ENCODE measurements at regions not wholly inside any gene's neighbourhood (a gene's known extent, or its start where the extent isn't known, plus 50 kb on each side); places are given as distances from the start of the nearest gene placed in this dataset.
A peak's percentile ranks its signal among the peaks of the same experiment; 100 is the strongest.

DNA sequence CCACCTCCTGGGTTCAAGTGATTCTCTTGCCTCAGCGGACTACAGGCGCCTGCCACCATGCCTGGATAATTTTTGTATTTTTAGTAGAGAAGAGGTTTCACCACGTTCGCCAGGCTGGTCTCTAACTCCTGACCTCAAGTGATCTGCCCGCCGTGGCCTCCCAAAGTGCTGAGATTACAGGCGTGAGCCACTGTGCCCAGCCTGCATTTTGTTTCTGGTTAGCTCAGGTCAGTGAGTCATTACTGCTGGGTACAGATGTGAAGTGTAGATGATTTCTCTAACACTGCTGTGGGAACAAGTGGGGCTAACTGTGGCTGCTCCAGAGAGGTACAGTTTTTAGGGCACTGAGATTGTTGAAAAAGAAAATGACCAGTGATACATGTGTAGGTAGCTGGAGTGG is 188.6 kb downstream of the PRL start:
- ATAC-seq: no peak
- TF ChIP-seq CSDC2 (CRISPR knock-in tag; IDR thresholded peaks at IDR 0.05) (no peak), PPARA (CRISPR knock-in tag; IDR thresholded peaks at IDR 0.05; ENCODE audit: borderline replicate concordance) (no peak), GLIS3 (CRISPR knock-in tag; IDR thresholded peaks at IDR 0.05) (no peak), ZFP30 (CRISPR knock-in tag; IDR thresholded peaks at IDR 0.05) (no peak)

- no peak for ATAC-seq
Observed at GRCh38 chr6:22110061-22110460, 186.8 kb downstream of the PRL start.

GRCh38 chr6:22112461-22112860 is 184.4 kb downstream of the PRL start:
- ATAC-seq: no peak

More at GRCh38 chr6:22110061-22110460, 186.8 kb downstream of the PRL start:
- TF ChIP-seq ESRRG (CRISPR knock-in tag; IDR thresholded peaks at IDR 0.05) (no peak), TCF4 (CRISPR knock-in tag; IDR thresholded peaks at IDR 0.05; ENCODE audit: borderline replicate concordance) (no peak), ZNF70 (CRISPR knock-in tag; IDR thresholded peaks at IDR 0.05) (no peak), SNAI2 (CRISPR knock-in tag; IDR thresholded peaks at IDR 0.05) (no peak), BACH2 (CRISPR knock-in tag; IDR thresholded peaks at IDR 0.05; ENCODE audit: borderline replicate concordance) (no peak), GLIS3 (CRISPR knock-in tag; IDR thresholded peaks at IDR 0.05) (no peak), ISL1 (CRISPR knock-in tag; IDR thresholded peaks at IDR 0.05) (no peak), POU6F1 (CRISPR knock-in tag; IDR thresholded peaks at IDR 0.05; ENCODE audit: borderline replicate concordance, low read depth) (no peak), TSHZ2 (CRISPR knock-in tag; IDR thresholded peaks at IDR 0.05) (no peak), TOX (CRISPR knock-in tag; IDR thresholded peaks at IDR 0.05; ENCODE audit: borderline replicate concordance) (no peak), ZNF565 (CRISPR knock-in tag; conservative IDR thresholded peaks at IDR 0.05; ENCODE audit: low read depth) (no peak), ZC3H10 (CRISPR knock-in tag; IDR thresholded peaks at IDR 0.05) (no peak)
- TF ChIP-seq, protein P1, sequence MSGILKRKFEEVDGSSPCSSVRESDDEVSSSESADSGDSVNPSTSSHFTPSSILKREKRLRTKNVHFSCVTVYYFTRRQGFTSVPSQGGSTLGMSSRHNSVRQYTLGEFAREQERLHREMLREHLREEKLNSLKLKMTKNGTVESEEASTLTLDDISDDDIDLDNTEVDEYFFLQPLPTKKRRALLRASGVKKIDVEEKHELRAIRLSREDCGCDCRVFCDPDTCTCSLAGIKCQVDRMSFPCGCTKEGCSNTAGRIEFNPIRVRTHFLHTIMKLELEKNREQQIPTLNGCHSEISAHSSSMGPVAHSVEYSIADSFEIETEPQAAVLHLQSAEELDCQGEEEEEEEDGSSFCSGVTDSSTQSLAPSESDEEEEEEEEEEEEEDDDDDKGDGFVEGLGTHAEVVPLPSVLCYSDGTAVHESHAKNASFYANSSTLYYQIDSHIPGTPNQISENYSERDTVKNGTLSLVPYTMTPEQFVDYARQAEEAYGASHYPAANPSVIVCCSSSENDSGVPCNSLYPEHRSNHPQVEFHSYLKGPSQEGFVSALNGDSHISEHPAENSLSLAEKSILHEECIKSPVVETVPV (CRISPR knock-in tag; IDR thresholded peaks at IDR 0.05): no peak

GRCh38 chr6:22113026-22113766 is 183.6 kb downstream of the PRL start:
- ATAC-seq: peak; percentile 96
- TF ChIP-seq ESRRG (CRISPR knock-in tag; IDR thresholded peaks at IDR 0.05) (no peak), SNAI2 (CRISPR knock-in tag; IDR thresholded peaks at IDR 0.05) (no peak), OSR1 (CRISPR knock-in tag; IDR thresholded peaks at IDR 0.05) (no peak), ZC3H10 (CRISPR knock-in tag; IDR thresholded peaks at IDR 0.05) (peak; percentile 61; the same call in 1 of the 2 replicates), ZFP3 (CRISPR knock-in tag; IDR thresholded peaks at IDR 0.05) (no peak), ZNF70 (CRISPR knock-in tag; IDR thresholded peaks at IDR 0.05) (no peak), BACH2 (CRISPR knock-in tag; IDR thresholded peaks at IDR 0.05; ENCODE audit: borderline replicate concordance) (no peak), CSDC2 (CRISPR knock-in tag; IDR thresholded peaks at IDR 0.05) (no peak), TCF4 (CRISPR knock-in tag; IDR thresholded peaks at IDR 0.05; ENCODE audit: borderline replicate concordance) (no peak), PPARA (CRISPR knock-in tag; IDR thresholded peaks at IDR 0.05; ENCODE audit: borderline replicate concordance) (no peak), ZFP30 (CRISPR knock-in tag; IDR thresholded peaks at IDR 0.05) (no peak)
- TF ChIP-seq, protein P1 (CRISPR knock-in tag; IDR thresholded peaks at IDR 0.05): no peak
- TF ChIP-seq, protein P2, sequence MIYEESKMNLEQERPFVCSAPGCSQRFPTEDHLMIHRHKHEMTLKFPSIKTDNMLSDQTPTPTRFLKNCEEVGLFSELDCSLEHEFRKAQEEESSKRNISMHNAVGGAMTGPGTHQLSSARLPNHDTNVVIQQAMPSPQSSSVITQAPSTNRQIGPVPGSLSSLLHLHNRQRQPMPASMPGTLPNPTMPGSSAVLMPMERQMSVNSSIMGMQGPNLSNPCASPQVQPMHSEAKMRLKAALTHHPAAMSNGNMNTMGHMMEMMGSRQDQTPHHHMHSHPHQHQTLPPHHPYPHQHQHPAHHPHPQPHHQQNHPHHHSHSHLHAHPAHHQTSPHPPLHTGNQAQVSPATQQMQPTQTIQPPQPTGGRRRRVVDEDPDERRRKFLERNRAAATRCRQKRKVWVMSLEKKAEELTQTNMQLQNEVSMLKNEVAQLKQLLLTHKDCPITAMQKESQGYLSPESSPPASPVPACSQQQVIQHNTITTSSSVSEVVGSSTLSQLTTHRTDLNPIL (CRISPR knock-in tag; IDR thresholded peaks at IDR 0.05; ENCODE audit: low read depth): no peak

More at GRCh38 chr6:22112461-22112860, 184.4 kb downstream of the PRL start:
- no peak for TF ChIP-seq SNAI2 (CRISPR knock-in tag; IDR thresholded peaks at IDR 0.05)
- TF ChIP-seq PPARA (CRISPR knock-in tag; IDR thresholded peaks at IDR 0.05; ENCODE audit: borderline replicate concordance): no peak
- TF ChIP-seq OSR1 (CRISPR knock-in tag; IDR thresholded peaks at IDR 0.05): no peak
- TF ChIP-seq, protein P2 (CRISPR knock-in tag; IDR thresholded peaks at IDR 0.05; ENCODE audit: low read depth): no peak
- no peak for TF ChIP-seq ZFP3 (CRISPR knock-in tag; IDR thresholded peaks at IDR 0.05)
- TF ChIP-seq TCF4 (CRISPR knock-in tag; IDR thresholded peaks at IDR 0.05; ENCODE audit: borderline replicate concordance): no peak
- no peak for TF ChIP-seq ZNF70 (CRISPR knock-in tag; IDR thresholded peaks at IDR 0.05)
- TF ChIP-seq ZC3H10 (CRISPR knock-in tag; IDR thresholded peaks at IDR 0.05): no peak
- TF ChIP-seq ESRRG (CRISPR knock-in tag; IDR thresholded peaks at IDR 0.05): no peak
